Lung (tissue), 11 donors: ENCODE measurements at regions not wholly inside any gene's neighbourhood (a gene's known extent, or its start where the extent isn't known, plus 50 kb on each side); places are given as distances from the start of the nearest gene placed in this dataset.

ENCODE experiments used
- ATAC-seq: fragments of 200-7000 bp; cut with Tn5 transposase; one replicate; pipeline ENCODE4 v1.9.1; 2020; ENCODE audit warnings: moderate number of reproducible peaks; ENCODE audit not compliant: insufficient read depth, low FRiP score
- DNase-seq, 3 donors: peaks; one replicate each; pipeline ENCODE4 v3.0.0-alpha.2; 2013 to 2017
- H3K27ac ChIP-seq, 2 donors: one replicate each; pipeline ENCODE4 v1.5.1; 2013; ENCODE audit warnings: mild to moderate bottlenecking in 2 of 2, moderate library complexity in 2 of 2, control low read depth in 1 of 2, inconsistent platforms in 1 of 2, low read depth in 1 of 2, low read length in 1 of 2
- H3K27me3 ChIP-seq, 3 donors: one replicate each; pipeline ENCODE4 v1.5.1; 2013; ENCODE audit warnings: low read length in 2 of 3; ENCODE audit not compliant: control insufficient read depth in 3 of 3, insufficient read depth in 3 of 3
- H3K36me3 ChIP-seq, 4 donors: one replicate each; pipeline ENCODE4 v1.5.1; 2013; ENCODE audit warnings: low read length in 4 of 4, mild to moderate bottlenecking in 1 of 4, moderate library complexity in 1 of 4; ENCODE audit not compliant: control insufficient read depth in 4 of 4, insufficient read depth in 4 of 4
- H3K4me1 ChIP-seq, 5 donors: one replicate each; pipeline ENCODE4 v1.5.1; 2013; ENCODE audit warnings: low read length in 5 of 5, mild to moderate bottlenecking in 2 of 5, moderate library complexity in 1 of 5; ENCODE audit not compliant: control insufficient read depth in 5 of 5, insufficient read depth in 5 of 5
- H3K4me3 ChIP-seq: one replicate; pipeline ENCODE4 v1.5.1; 2013; ENCODE audit warnings: mild to moderate bottlenecking, control low read depth, moderate library complexity
- H3K9ac ChIP-seq, 2 donors: one replicate each; pipeline ENCODE4 v1.5.1; 2013; ENCODE audit warnings: low read length in 2 of 2, control low read depth in 1 of 2; ENCODE audit not compliant: insufficient read depth in 1 of 2
- H3K9me3 ChIP-seq, 4 donors: one replicate each; pipeline ENCODE4 v1.5.1; 2013; ENCODE audit warnings: low read length in 3 of 4, mild to moderate bottlenecking in 1 of 4, moderate library complexity in 1 of 4; ENCODE audit not compliant: control insufficient read depth in 4 of 4, insufficient read depth in 3 of 4
- CTCF ChIP-seq: IDR thresholded peaks from 2 replicates; pipeline ENCODE4 v1.5.1; 2012; ENCODE audit warnings: mild to moderate bottlenecking; ENCODE audit errors: control extremely low read depth, extremely low read depth
- WGBS, 2 donors: extraction: QIAGEN DNeasy Blood & Tissue Kit; methylation state at CpG; one replicate each; pipeline ENCODE4 v1.1.7; 2013; 5-methylcytosine and 5-hydroxymethylcytosine counted together
- donor health status: control.
- donor health status: control.
- donor health status: Bipolar disorder and iron deficiency.
- donor health status: healthy.
- donor health status: DM: yes; HTN: yes; CAD: no.

- H3K36me3 ChIP-seq, result no peaks in the 10 kb centered on the region
- DNase-seq (peak; percentile 7 to 25 (median 16)), ATAC-seq (no peak)
- no peak overlapping the region for H3K4me3 ChIP-seq
- TF ChIP-seq CTCF, result no peak
- no peaks in the 10 kb centered on the region for H3K4me1 ChIP-seq
- H3K9ac ChIP-seq, result no peak overlapping the region
- H3K27ac ChIP-seq, result no peak overlapping the region
- H3K9me3 ChIP-seq, result peaks cover 0 to 4% (median 0%) of the 10 kb centered on the region in 4 donors
- H3K27me3 ChIP-seq, result peaks cover 0 to 3% (median 0%) of the 10 kb centered on the region in 3 donors
- WGBS, 2 donors, result 27 to 40% methylated on average over 3 of the region's 3 CpGs
Observed at GRCh38 chr3:45311327-45311726, 77.0 kb upstream of the LARS2 start.

- Histone ChIP-seq H3K27ac (no peak overlapping the region), H3K9me3 (peaks cover 0 to 4% (median 0%) of the 10 kb centered on the region in 4 donors), H3K4me3 (no peak overlapping the region), H3K4me1 (no peaks in the 10 kb centered on the region), H3K9ac (no peak overlapping the region), H3K27me3 (peaks cover 0 to 3% (median 0%) of the 10 kb centered on the region in 3 donors), H3K36me3 (no peaks in the 10 kb centered on the region)
- no peak for ATAC-seq
- no peak for TF ChIP-seq CTCF
- 59 to 69% methylated on average over 9 of the region's 9 CpGs for WGBS, 2 donors
- no peak for DNase-seq
Observed at GRCh38 chr3:45311953-45312801, 76.2 kb upstream of the LARS2 start.

GRCh38 chr3:45312836-45313493, 75.4 kb upstream of the LARS2 start:
- no peak overlapping the region for H3K27ac ChIP-seq
- H3K9me3 ChIP-seq, result peaks cover 0 to 2% (median 0%) of the 10 kb centered on the region in 4 donors
- no peak overlapping the region for H3K4me3 ChIP-seq
- no peaks in the 10 kb centered on the region for H3K36me3 ChIP-seq
- DNase-seq, result no peak
- 53 to 55% methylated on average over 7 of the region's 7 CpGs for WGBS, 2 donors
- ATAC-seq, result no peak
- H3K27me3 ChIP-seq, result peaks cover 0 to 3% (median 0%) of the 10 kb centered on the region in 3 donors
- no peak for TF ChIP-seq CTCF
- no peak overlapping the region for H3K9ac ChIP-seq
- H3K4me1 ChIP-seq, result no peaks in the 10 kb centered on the region
